PC-9 (cell line): ENCODE measurements at regions not wholly inside any gene's neighbourhood (a gene's known extent, or its start where the extent isn't known, plus 50 kb on each side); places are given as distances from the start of the nearest gene placed in this dataset.

Experiments
- BruUV-seq: library from RNA; stranded (reverse); fragments of 400-500 nt; replicated peaks from 2 replicates; lab custom pipeline; 2021; lab: Mats Ljungman, UMichigan
- CTCF ChIA-PET: fragments of 300-600 bp; sonication (Branson Sonifier 250); formaldehyde crosslinking; loops from one replicate; lab custom pipeline; 2022; ENCODE audit warnings: antibody characterized with exemption; lab: Charles Lee
- POLR2A ChIA-PET: fragments of 300-600 bp; sonication (Branson Sonifier 250); formaldehyde crosslinking; loops from one replicate; lab custom pipeline; 2022; ENCODE audit warnings: antibody characterized with exemption; ENCODE audit not compliant: unreplicated experiment; lab: Charles Lee
- DNase-seq, 2 experiments: peaks; one replicate each; pipeline versions ENCODE4 v3.0.0 to v3.0.0-alpha.2; 2015 to 2022; ENCODE audit warnings: mixed read lengths in 1 of 2
- H2AFZ ChIP-seq: fragments of 200-600 bp; sonication (generic); 2 replicates; pipeline ENCODE4 v1.8.1; 2017; ENCODE audit warnings: antibody characterized with exemption
- H3F3A ChIP-seq: fragments of 200-600 bp; sonication (generic); 2 replicates; pipeline ENCODE4 v1.8.1; 2017; ENCODE audit warnings: antibody characterized with exemption, mild to moderate bottlenecking, low read depth; ENCODE audit not compliant: insufficient read depth
- H3K27ac ChIP-seq: fragments of 200-600 bp; sonication (generic); 2 replicates; pipeline ENCODE4 v1.6.1; 2016; ENCODE audit warnings: mixed run types
- H3K27me3 ChIP-seq: fragments of 200-600 bp; sonication (generic); 2 replicates; pipeline ENCODE4 v1.6.1; 2016; ENCODE audit warnings: low read depth, mixed run types; ENCODE audit not compliant: insufficient read depth
- H3K36me3 ChIP-seq: fragments of 200-600 bp; sonication (generic); 2 replicates; pipeline ENCODE4 v1.6.1; 2016; ENCODE audit warnings: low read depth, mixed run types
- H3K4me1 ChIP-seq: fragments of 200-600 bp; sonication (generic); replicated peaks from 2 replicates; pipeline ENCODE4 v1.6.1; 2016; ENCODE audit warnings: mixed run types; ENCODE audit not compliant: insufficient read depth
- H3K4me2 ChIP-seq: fragments of 200-600 bp; sonication (generic); 2 replicates; pipeline ENCODE4 v1.6.1; 2017; ENCODE audit warnings: mixed run types
- H3K4me3 ChIP-seq: fragments of 200-600 bp; sonication (generic); 2 replicates; pipeline ENCODE4 v1.6.1; 2016; ENCODE audit warnings: mixed run types
- H3K79me2 ChIP-seq: fragments of 200-600 bp; sonication (generic); 2 replicates; pipeline ENCODE4 v1.6.1; 2017; ENCODE audit warnings: low read depth, mixed run types
- H3K9me2 ChIP-seq: fragments of 200-600 bp; sonication (generic); 2 replicates; pipeline ENCODE4 v1.8.1; 2017; ENCODE audit warnings: mild to moderate bottlenecking; ENCODE audit not compliant: insufficient read depth
- H3K9me3 ChIP-seq: fragments of 200-600 bp; sonication (generic); 2 replicates; pipeline ENCODE4 v1.8.1; 2016; ENCODE audit warnings: low read depth; ENCODE audit not compliant: insufficient read depth
- H4K20me1 ChIP-seq: fragments of 200-600 bp; sonication (generic); 2 replicates; pipeline ENCODE4 v1.8.1; 2017; ENCODE audit not compliant: insufficient read depth
- CTCF ChIP-seq: fragments of 200-600 bp; sonication (generic); conservative IDR thresholded peaks from 2 replicates; pipeline ENCODE4 v1.6.1; 2017; ENCODE audit warnings: mixed run types, antibody characterized with exemption, mild to moderate bottlenecking, moderate library complexity
- EZH2 ChIP-seq: fragments of 200-600 bp; sonication (generic); IDR thresholded peaks from 2 replicates; pipeline ENCODE4 v1.8.0; 2017; ENCODE audit warnings: antibody characterized with exemption, low read depth
- intact Hi-C: fragments of 100-400 bp; cut with micrococcal nuclease; formaldehyde crosslinking; loops from one replicate; pipeline ENCODE4 v1.10.0; 2022; ENCODE audit not compliant: unreplicated experiment

GRCh38 chr2:235206399-235206798 lies 254.6 kb downstream of the SH3BP4 start:
- Histone ChIP-seq H3F3A (no peaks in the 10 kb centered on the region), H3K27ac (no peak overlapping the region), H3K36me3 (no peaks in the 10 kb centered on the region), H3K9me3 (no peaks in the 10 kb centered on the region), H3K79me2 (no peaks in the 10 kb centered on the region), H4K20me1 (no peaks in the 10 kb centered on the region), H3K4me1 (no peaks in the 10 kb centered on the region), H2AFZ (no peak overlapping the region), H3K4me3 (no peak overlapping the region), H3K4me2 (no peak overlapping the region), H3K9me2 (no peaks in the 10 kb centered on the region), H3K27me3 (no peaks in the 10 kb centered on the region; the same call in 1 of the 2 replicates)
- CTCF ChIA-PET, result no interaction called here
- POLR2A ChIA-PET, result interaction anchor here (0.5 kb wide), 1 partner anchor 1883 kb away, joined by 3 read pairs; no protein-coding TSS in a partner anchor
- no peak for TF ChIP-seq CTCF
- TF ChIP-seq EZH2, result no peak
- intact Hi-C loops, result no loop called here
- DNase-seq, result no peak
- no TSS peak for BruUV-seq

GRCh38 chr2:235206980-235207579 lies 255.3 kb downstream of the SH3BP4 start:
- TF ChIP-seq EZH2 (no peak), CTCF (no peak)
- H3K36me3 ChIP-seq, result no peaks in the 10 kb centered on the region
- H3F3A ChIP-seq, result no peaks in the 10 kb centered on the region
- no peaks in the 10 kb centered on the region for H3K9me3 ChIP-seq
- DNase-seq, result no peak
- no peak overlapping the region for H3K27ac ChIP-seq
- no peaks in the 10 kb centered on the region for H3K4me1 ChIP-seq
- BruUV-seq, result no TSS peak
- H3K4me2 ChIP-seq, result no peak overlapping the region
- H3K27me3 ChIP-seq, result no peaks in the 10 kb centered on the region; the same call in 1 of the 2 replicates
- no peaks in the 10 kb centered on the region for H3K9me2 ChIP-seq
- H4K20me1 ChIP-seq, result no peaks in the 10 kb centered on the region
- no peak overlapping the region for H3K4me3 ChIP-seq
- no peaks in the 10 kb centered on the region for H3K79me2 ChIP-seq
- POLR2A ChIA-PET, result interaction anchor here (0.5 kb wide), 1 partner anchor 1883 kb away, joined by 3 read pairs; no protein-coding TSS in a partner anchor
- CTCF ChIA-PET, result no interaction called here
- intact Hi-C loops, result no loop called here
- no peak overlapping the region for H2AFZ ChIP-seq

DNA sequence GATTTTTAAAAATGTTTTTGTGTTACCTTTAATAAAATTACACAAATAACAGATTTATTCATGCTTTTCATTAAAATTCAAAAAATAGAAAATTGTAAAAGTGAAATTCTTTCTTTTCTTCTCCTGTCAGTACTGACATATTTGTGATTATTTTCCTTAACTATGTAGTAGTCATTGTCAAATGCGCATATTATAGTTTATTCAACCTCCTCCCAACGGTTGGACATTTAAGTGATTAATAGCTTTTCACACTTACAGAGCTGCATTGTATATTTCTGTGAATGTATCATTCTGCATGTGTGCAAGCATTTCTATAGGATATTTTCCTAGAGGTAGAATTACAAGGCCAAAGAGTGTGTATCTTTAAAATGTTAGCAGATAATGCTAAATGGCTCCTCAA lies 259.2 kb downstream of the SH3BP4 start:
- no peaks in the 10 kb centered on the region for H4K20me1 ChIP-seq
- ChIA-PET CTCF (no interaction called here), POLR2A (no interaction called here)
- H3K9me2 ChIP-seq, result no peaks in the 10 kb centered on the region
- intact Hi-C loops, result no loop called here
- DNase-seq, result no peak
- TF ChIP-seq CTCF, result no peak
- no peak for TF ChIP-seq EZH2
- H3K4me2 ChIP-seq, result no peak overlapping the region
- H3K27ac ChIP-seq, result no peak overlapping the region
- no TSS peak for BruUV-seq
- H3K9me3 ChIP-seq, result no peaks in the 10 kb centered on the region
- no peak overlapping the region for H2AFZ ChIP-seq
- H3K4me1 ChIP-seq, result no peaks in the 10 kb centered on the region
- H3F3A ChIP-seq, result no peaks in the 10 kb centered on the region
- no peaks in the 10 kb centered on the region for H3K36me3 ChIP-seq
- no peak overlapping the region for H3K4me3 ChIP-seq
- no peaks in the 10 kb centered on the region for H3K79me2 ChIP-seq
- H3K27me3 ChIP-seq, result no peaks in the 10 kb centered on the region; the same call in 1 of the 2 replicates
